Stomach (tissue), 4 donors: ENCODE measurements at regions not wholly inside any gene's neighbourhood (a gene's known extent, or its start where the extent isn't known, plus 50 kb on each side); places are given as distances from the start of the nearest gene placed in this dataset.

Source experiments
- EP300 ChIP-seq: sonication (generic); formaldehyde crosslinking; IDR thresholded peaks from one replicate; pipeline ENCODE4 v1.6.1; 2017; ENCODE audit warnings: antibody characterized with exemption
- POLR2A ChIP-seq, 4 donors: fragments of 450-650 bp; IDR thresholded peaks; one replicate each; pipeline ENCODE4 v1.6.1; 2016; ENCODE audit warnings: antibody characterized with exemption in 4 of 4, control low read depth in 2 of 4, mild to moderate bottlenecking in 1 of 4, moderate library complexity in 1 of 4
- TF ChIP-seq, protein P1 (sequence below), 7 experiments: fragments of 450-650 bp in 4 of 7; fragments of 200-600 bp in 3 of 7; sonication (generic) in 3 of 7; IDR thresholded peaks; one replicate each; pipeline ENCODE4 v1.5.1; 2016 to 2019; ENCODE audit warnings: antibody characterized with exemption in 7 of 7, control low read depth in 2 of 7, mild to moderate bottlenecking in 1 of 7

DNA sequence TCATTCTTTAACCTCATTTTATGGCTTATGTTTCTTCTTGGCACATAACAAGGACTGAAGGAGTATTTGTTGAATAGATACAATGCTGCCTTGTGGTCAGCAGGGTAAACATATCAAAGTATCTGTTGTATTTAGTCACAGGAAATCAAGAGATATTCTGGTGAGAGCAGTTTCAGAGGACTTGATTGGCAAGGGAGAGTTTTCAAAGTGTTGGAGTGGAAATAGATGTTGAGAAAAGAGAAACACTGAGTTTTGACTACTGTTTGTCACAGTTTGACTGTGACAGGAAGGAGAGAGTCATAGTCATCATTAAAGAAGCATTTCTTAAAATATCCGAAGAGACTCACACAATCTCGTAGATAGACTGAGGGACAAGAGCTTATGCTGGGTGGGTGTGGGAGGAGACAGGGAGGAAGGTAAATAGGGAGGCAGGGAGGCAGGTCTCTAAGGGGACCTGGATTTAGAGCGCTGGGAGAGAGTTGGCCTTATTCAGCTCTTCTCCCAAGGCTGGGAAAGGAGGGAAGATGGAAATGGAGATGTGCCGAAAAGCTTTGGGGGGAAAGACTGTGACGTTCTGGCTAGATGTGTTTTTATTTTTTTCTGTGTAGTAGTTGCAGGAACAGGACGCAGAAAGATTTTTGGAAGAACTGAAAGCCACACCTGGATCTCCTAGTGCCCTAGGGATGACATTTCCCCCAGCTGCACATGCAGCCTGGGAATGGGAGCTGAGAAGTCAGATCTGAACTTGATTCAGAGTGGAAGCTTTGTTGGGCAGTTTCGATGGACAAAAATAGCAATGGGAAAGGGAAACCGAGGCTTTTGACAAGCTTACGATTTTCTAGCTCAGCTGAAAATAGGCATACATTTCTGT lies 65.0 kb upstream of the IFNGR1 start:
- TF ChIP-seq, protein P1, sequence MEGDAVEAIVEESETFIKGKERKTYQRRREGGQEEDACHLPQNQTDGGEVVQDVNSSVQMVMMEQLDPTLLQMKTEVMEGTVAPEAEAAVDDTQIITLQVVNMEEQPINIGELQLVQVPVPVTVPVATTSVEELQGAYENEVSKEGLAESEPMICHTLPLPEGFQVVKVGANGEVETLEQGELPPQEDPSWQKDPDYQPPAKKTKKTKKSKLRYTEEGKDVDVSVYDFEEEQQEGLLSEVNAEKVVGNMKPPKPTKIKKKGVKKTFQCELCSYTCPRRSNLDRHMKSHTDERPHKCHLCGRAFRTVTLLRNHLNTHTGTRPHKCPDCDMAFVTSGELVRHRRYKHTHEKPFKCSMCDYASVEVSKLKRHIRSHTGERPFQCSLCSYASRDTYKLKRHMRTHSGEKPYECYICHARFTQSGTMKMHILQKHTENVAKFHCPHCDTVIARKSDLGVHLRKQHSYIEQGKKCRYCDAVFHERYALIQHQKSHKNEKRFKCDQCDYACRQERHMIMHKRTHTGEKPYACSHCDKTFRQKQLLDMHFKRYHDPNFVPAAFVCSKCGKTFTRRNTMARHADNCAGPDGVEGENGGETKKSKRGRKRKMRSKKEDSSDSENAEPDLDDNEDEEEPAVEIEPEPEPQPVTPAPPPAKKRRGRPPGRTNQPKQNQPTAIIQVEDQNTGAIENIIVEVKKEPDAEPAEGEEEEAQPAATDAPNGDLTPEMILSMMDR (IDR thresholded peaks at IDR 0.05): no peak
- no peak for TF ChIP-seq POLR2A (IDR thresholded peaks at IDR 0.05)
- TF ChIP-seq EP300: no peak
